ENCODE measurements at regions not wholly inside any gene's neighbourhood (a gene's known extent, or its start where the extent isn't known, plus 50 kb on each side); places are given as distances from the start of the nearest gene placed in this dataset.
"Not testable (repeated sequence)": the region's sequence is repeated elsewhere in the genome, so short reads cannot be mapped to it uniquely, and the experiment has no call there.

GRCh38 chr13:89393758-89394304 is 1722.7 kb downstream of the SLITRK5 start:
- no peaks in the 10 kb centered on the region for H3K4me1 Mint-ChIP-seq (ENCODE audit: low read depth)
- H3K4me3 Mint-ChIP-seq, result no peak overlapping the region
- H3K27ac Mint-ChIP-seq, result no peak overlapping the region
- intact Hi-C loops (cut with micrococcal nuclease), result no loop called here
- ChIA-PET CTCF (no interaction called here), POLR2A (no interaction called here)
- H3K36me3 Mint-ChIP-seq, result no peaks in the 10 kb centered on the region
- DNase-seq, result no peak
- peaks cover 18% of the 10 kb centered on the region for H3K9me3 Mint-ChIP-seq
- H3K27me3 Mint-ChIP-seq, result no peaks in the 10 kb centered on the region

- Mint-ChIP-seq H3K27me3 (no peaks in the 10 kb centered on the region), H3K36me3 (no peaks in the 10 kb centered on the region), H3K9me3 (peaks cover 34% of the 10 kb centered on the region), H3K27ac (no peak overlapping the region), H3K4me3 (no peak overlapping the region), H3K4me1 (ENCODE audit: low read depth) (no peaks in the 10 kb centered on the region)
- intact Hi-C loops (cut with micrococcal nuclease), result no loop called here
- ChIA-PET CTCF (no interaction called here), POLR2A (no interaction called here)
- no peak for DNase-seq
Observed at GRCh38 chr13:89401264-89401675, 1730.1 kb downstream of the SLITRK5 start.

GRCh38 chr13:89402211-89402610 is 1731.0 kb downstream of the SLITRK5 start:
- Mint-ChIP-seq H3K36me3 (no peaks in the 10 kb centered on the region), H3K27ac (no peak overlapping the region), H3K4me1 (ENCODE audit: low read depth) (no peaks in the 10 kb centered on the region), H3K4me3 (no peak overlapping the region), H3K9me3 (peaks cover 30% of the 10 kb centered on the region), H3K27me3 (no peaks in the 10 kb centered on the region)
- intact Hi-C loops (cut with micrococcal nuclease), result no loop called here
- ChIA-PET CTCF (no interaction called here), POLR2A (no interaction called here)
- no peak for DNase-seq

GRCh38 chr13:89406096-89406495 is 1734.9 kb downstream of the SLITRK5 start:
- H3K9me3 Mint-ChIP-seq, result peaks cover 20% of the 10 kb centered on the region
- POLR2A ChIA-PET; H3K4me3 Mint-ChIP-seq; CTCF ChIA-PET; H3K4me1 Mint-ChIP-seq (ENCODE audit: low read depth); H3K27me3 Mint-ChIP-seq; DNase-seq; intact Hi-C loops (cut with micrococcal nuclease); H3K36me3 Mint-ChIP-seq; H3K27ac Mint-ChIP-seq: not testable (repeated sequence)

- H3K4me1 Mint-ChIP-seq (ENCODE audit: low read depth), result no peaks in the 10 kb centered on the region
- no peak overlapping the region for H3K27ac Mint-ChIP-seq
- H3K27me3 Mint-ChIP-seq, result no peaks in the 10 kb centered on the region
- POLR2A ChIA-PET, result no interaction called here
- no peak for DNase-seq
- CTCF ChIA-PET, result no interaction called here
- H3K4me3 Mint-ChIP-seq, result no peak overlapping the region
- no peaks in the 10 kb centered on the region for H3K36me3 Mint-ChIP-seq
- peaks cover 11% of the 10 kb centered on the region for H3K9me3 Mint-ChIP-seq
- intact Hi-C loops (cut with micrococcal nuclease), result no loop called here
Observed at GRCh38 chr13:89407357-89407756, 1736.2 kb downstream of the SLITRK5 start.

GRCh38 chr13:89432997-89433396 is 1761.8 kb downstream of the SLITRK5 start:
- POLR2A ChIA-PET, result no interaction called here
- Mint-ChIP-seq H3K27me3 (no peaks in the 10 kb centered on the region), H3K9me3 (peaks cover 16% of the 10 kb centered on the region), H3K36me3 (no peaks in the 10 kb centered on the region), H3K4me3 (no peak overlapping the region), H3K4me1 (ENCODE audit: low read depth) (no peaks in the 10 kb centered on the region), H3K27ac (no peak overlapping the region)
- no peak for DNase-seq
- intact Hi-C loops (cut with micrococcal nuclease), result no loop called here
- CTCF ChIA-PET, result no interaction called here

- H3K4me3 Mint-ChIP-seq; CTCF ChIA-PET; H3K36me3 Mint-ChIP-seq; POLR2A ChIA-PET; DNase-seq; H3K27me3 Mint-ChIP-seq; H3K27ac Mint-ChIP-seq; H3K4me1 Mint-ChIP-seq (ENCODE audit: low read depth); intact Hi-C loops (cut with micrococcal nuclease): not testable (repeated sequence)
- peaks cover 16% of the 10 kb centered on the region for H3K9me3 Mint-ChIP-seq
Observed at GRCh38 chr13:89434624-89435023, 1763.5 kb downstream of the SLITRK5 start.

- POLR2A ChIA-PET, result no interaction called here
- intact Hi-C loops (cut with micrococcal nuclease), result no loop called here
- Mint-ChIP-seq H3K9me3 (peaks cover 14% of the 10 kb centered on the region), H3K27me3 (no peaks in the 10 kb centered on the region), H3K27ac (no peak overlapping the region), H3K4me3 (no peak overlapping the region), H3K4me1 (ENCODE audit: low read depth) (no peaks in the 10 kb centered on the region), H3K36me3 (no peaks in the 10 kb centered on the region)
- DNase-seq, result no peak
- CTCF ChIA-PET, result no interaction called here
Observed at GRCh38 chr13:89454681-89455080, 1783.5 kb downstream of the SLITRK5 start.

- Mint-ChIP-seq H3K9me3 (peaks cover 15% of the 10 kb centered on the region), H3K4me1 (ENCODE audit: low read depth) (no peaks in the 10 kb centered on the region), H3K27ac (no peak overlapping the region), H3K36me3 (no peaks in the 10 kb centered on the region), H3K4me3 (no peak overlapping the region), H3K27me3 (no peaks in the 10 kb centered on the region)
- ChIA-PET CTCF (no interaction called here), POLR2A (no interaction called here)
- intact Hi-C loops (cut with micrococcal nuclease), result no loop called here
- no peak for DNase-seq
Observed at GRCh38 chr13:89455225-89455624, 1784.1 kb downstream of the SLITRK5 start.

GRCh38 chr13:89455741-89456140 is 1784.6 kb downstream of the SLITRK5 start:
- Mint-ChIP-seq H3K27ac (no peak overlapping the region), H3K36me3 (no peaks in the 10 kb centered on the region), H3K4me1 (ENCODE audit: low read depth) (no peaks in the 10 kb centered on the region), H3K4me3 (no peak overlapping the region), H3K9me3 (peaks cover 15% of the 10 kb centered on the region), H3K27me3 (no peaks in the 10 kb centered on the region)
- DNase-seq, result no peak
- ChIA-PET CTCF (no interaction called here), POLR2A (no interaction called here)
- intact Hi-C loops (cut with micrococcal nuclease), result no loop called here

- no peak overlapping the region for H3K27ac Mint-ChIP-seq
- H3K27me3 Mint-ChIP-seq, result no peaks in the 10 kb centered on the region
- peaks cover 15% of the 10 kb centered on the region for H3K9me3 Mint-ChIP-seq
- intact Hi-C loops (cut with micrococcal nuclease), result no loop called here
- CTCF ChIA-PET, result no interaction called here
- no peak for DNase-seq
- POLR2A ChIA-PET, result no interaction called here
- no peak overlapping the region for H3K4me3 Mint-ChIP-seq
- no peaks in the 10 kb centered on the region for H3K36me3 Mint-ChIP-seq
- no peaks in the 10 kb centered on the region for H3K4me1 Mint-ChIP-seq (ENCODE audit: low read depth)
Observed at GRCh38 chr13:89457977-89458376, 1786.8 kb downstream of the SLITRK5 start.

GRCh38 chr13:89458456-89458855 is 1787.3 kb downstream of the SLITRK5 start:
- ChIA-PET POLR2A (no interaction called here), CTCF (no interaction called here)
- intact Hi-C loops (cut with micrococcal nuclease), result no loop called here
- Mint-ChIP-seq H3K9me3 (peaks cover 16% of the 10 kb centered on the region), H3K4me3 (no peak overlapping the region), H3K27ac (no peak overlapping the region), H3K36me3 (no peaks in the 10 kb centered on the region), H3K27me3 (no peaks in the 10 kb centered on the region), H3K4me1 (ENCODE audit: low read depth) (no peaks in the 10 kb centered on the region)
- no peak for DNase-seq

GRCh38 chr13:89460895-89461294 is 1789.7 kb downstream of the SLITRK5 start:
- H3K4me3 Mint-ChIP-seq; H3K4me1 Mint-ChIP-seq (ENCODE audit: low read depth); intact Hi-C loops (cut with micrococcal nuclease); DNase-seq; H3K27ac Mint-ChIP-seq; H3K27me3 Mint-ChIP-seq; H3K36me3 Mint-ChIP-seq; CTCF ChIA-PET; POLR2A ChIA-PET: not testable (repeated sequence)
- H3K9me3 Mint-ChIP-seq, result peaks cover 16% of the 10 kb centered on the region

- Mint-ChIP-seq H3K27ac (no peak overlapping the region), H3K4me3 (no peak overlapping the region), H3K27me3 (no peaks in the 10 kb centered on the region), H3K36me3 (no peaks in the 10 kb centered on the region), H3K9me3 (peaks cover 11% of the 10 kb centered on the region), H3K4me1 (ENCODE audit: low read depth) (no peaks in the 10 kb centered on the region)
- CTCF ChIA-PET, result no interaction called here
- no peak for DNase-seq
- POLR2A ChIA-PET, result no interaction called here
- intact Hi-C loops (cut with micrococcal nuclease), result no loop called here
Observed at GRCh38 chr13:89465366-89465765, 1794.2 kb downstream of the SLITRK5 start.
